Right atrium auricular region (tissue), 2 donors: ENCODE measurements at regions not wholly inside any gene's neighbourhood (a gene's known extent, or its start where the extent isn't known, plus 50 kb on each side); places are given as distances from the start of the nearest gene placed in this dataset.
"Not testable (repeated sequence)": the region's sequence is repeated elsewhere in the genome, so short reads cannot be mapped to it uniquely, and the experiment has no call there.

ENCODE experiments used
- DNase-seq: peaks from one replicate; pipeline ENCODE4 v3.0.0-alpha.2; 2019; ENCODE audit warnings: low spot score
- H3K27ac ChIP-seq, 2 donors: fragments of 200-600 bp; sonication (generic); 1 replicate in 1 of 2; 2 replicates in 1 of 2; pipeline ENCODE4 v1.5.1; 2016 to 2019
- H3K27me3 ChIP-seq, 2 donors: fragments of 200-600 bp; sonication (generic); one replicate each; pipeline versions ENCODE4 v1.5.1 to v1.6.0; 2017 to 2019
- H3K36me3 ChIP-seq: fragments of 200-600 bp; sonication (generic); one replicate; pipeline ENCODE4 v1.5.1; 2016
- H3K4me1 ChIP-seq, 2 donors: fragments of 200-600 bp; sonication (generic); one replicate each; pipeline versions ENCODE4 v1.5.1 to v1.6.0; 2017 to 2019
- H3K4me3 ChIP-seq, 2 donors: fragments of 200-600 bp; sonication (generic); 1 replicate in 1 of 2; 2 replicates in 1 of 2; pipeline ENCODE4 v1.5.1; 2017 to 2019; ENCODE audit warnings: mild to moderate bottlenecking in 1 of 2, moderate library complexity in 1 of 2
- H3K9me3 ChIP-seq, 2 donors: fragments of 200-600 bp; sonication (generic); one replicate each; pipeline ENCODE4 v1.5.1; 2019
- CTCF ChIP-seq, 2 donors: fragments of 200-600 bp; sonication (generic); IDR thresholded peaks; one replicate each; pipeline ENCODE4 v1.5.1; 2019; ENCODE audit warnings: antibody characterized with exemption in 2 of 2

- no peak overlapping the region for H3K4me3 ChIP-seq
- H3K36me3 ChIP-seq, result no peaks in the 10 kb centered on the region
- DNase-seq, result no peak
- H3K4me1 ChIP-seq, result no peaks in the 10 kb centered on the region
- TF ChIP-seq CTCF (IDR thresholded peaks at IDR 0.05), result no peak
- H3K27ac ChIP-seq, result no peak overlapping the region
- no peaks in the 10 kb centered on the region for H3K27me3 ChIP-seq
- H3K9me3 ChIP-seq, result peaks cover 0 to 6% of the 10 kb centered on the region in 2 donors
Observed at GRCh38 chr14:105911006-105911847, 384.8 kb downstream of the TMEM121 start.

GRCh38 chr14:105911848-105912292 is 385.5 kb downstream of the TMEM121 start:
- DNase-seq, H3K36me3 ChIP-seq, H3K4me3 ChIP-seq, H3K27me3 ChIP-seq, H3K27ac ChIP-seq, H3K4me1 ChIP-seq: not testable (repeated sequence)
- peaks cover 0 to 12% of the 10 kb centered on the region in 2 donors for H3K9me3 ChIP-seq

DNA sequence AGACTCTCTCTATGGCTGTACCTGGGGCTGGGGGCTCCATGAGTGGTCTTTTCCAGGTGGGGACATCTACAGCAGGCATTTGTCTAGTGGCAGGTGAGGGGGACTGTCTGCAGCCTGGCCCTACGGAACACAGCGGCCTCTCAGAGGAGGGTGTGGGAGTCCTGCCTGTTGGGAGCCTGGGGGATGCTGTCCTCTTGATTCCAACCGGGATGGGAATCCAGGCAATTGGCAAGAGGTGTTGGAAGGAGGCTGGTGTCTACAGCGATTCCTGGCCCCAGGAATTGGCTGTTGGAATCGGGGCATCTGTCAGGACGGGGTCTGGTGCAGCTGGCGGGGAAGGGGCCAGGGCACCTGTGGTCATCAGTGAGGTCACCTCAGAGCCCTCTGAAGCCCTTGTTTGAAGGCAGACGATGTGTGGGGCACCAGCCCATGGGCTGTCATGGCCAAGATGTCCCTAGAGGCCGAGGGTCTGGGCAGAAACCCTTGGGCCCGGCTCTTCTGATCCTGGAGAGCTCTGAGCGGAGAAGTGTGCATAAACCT is 386.3 kb downstream of the TMEM121 start:
- H3K9me3 ChIP-seq, result peaks cover 0 to 14% of the 10 kb centered on the region in 2 donors
- H3K27ac ChIP-seq, result no peak overlapping the region
- H3K4me3 ChIP-seq, result no peak overlapping the region
- no peaks in the 10 kb centered on the region for H3K4me1 ChIP-seq
- H3K27me3 ChIP-seq, result no peaks in the 10 kb centered on the region
- no peak for TF ChIP-seq CTCF (IDR thresholded peaks at IDR 0.05)
- no peak for DNase-seq
- H3K36me3 ChIP-seq, result no peaks in the 10 kb centered on the region

DNA sequence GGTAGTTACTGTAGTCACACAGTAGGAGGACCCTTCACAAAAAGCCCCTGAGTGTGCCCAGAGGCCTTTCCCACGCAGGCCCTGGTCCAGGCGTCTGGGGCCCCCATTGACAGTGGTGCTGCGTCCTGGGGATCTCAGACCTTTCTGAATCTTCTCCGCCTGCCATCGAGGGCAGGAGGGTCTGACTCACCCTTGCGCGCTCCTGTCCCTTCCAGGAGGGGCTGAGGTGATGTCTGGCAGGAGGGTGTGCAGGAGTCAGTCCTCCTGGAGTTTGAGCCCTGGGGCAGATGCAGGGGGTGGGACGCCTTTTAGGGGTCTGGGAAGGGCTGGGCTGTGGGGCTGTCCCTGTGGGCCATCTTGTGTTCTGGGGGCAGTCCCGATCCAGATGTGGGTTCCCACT is 386.8 kb downstream of the TMEM121 start:
- Histone ChIP-seq H3K4me3 (no peak overlapping the region), H3K9me3 (peaks cover 0 to 14% of the 10 kb centered on the region in 2 donors), H3K36me3 (no peaks in the 10 kb centered on the region), H3K4me1 (no peaks in the 10 kb centered on the region), H3K27me3 (no peaks in the 10 kb centered on the region), H3K27ac (no peak overlapping the region)
- no peak for DNase-seq
- no peak for TF ChIP-seq CTCF (IDR thresholded peaks at IDR 0.05)

DNA sequence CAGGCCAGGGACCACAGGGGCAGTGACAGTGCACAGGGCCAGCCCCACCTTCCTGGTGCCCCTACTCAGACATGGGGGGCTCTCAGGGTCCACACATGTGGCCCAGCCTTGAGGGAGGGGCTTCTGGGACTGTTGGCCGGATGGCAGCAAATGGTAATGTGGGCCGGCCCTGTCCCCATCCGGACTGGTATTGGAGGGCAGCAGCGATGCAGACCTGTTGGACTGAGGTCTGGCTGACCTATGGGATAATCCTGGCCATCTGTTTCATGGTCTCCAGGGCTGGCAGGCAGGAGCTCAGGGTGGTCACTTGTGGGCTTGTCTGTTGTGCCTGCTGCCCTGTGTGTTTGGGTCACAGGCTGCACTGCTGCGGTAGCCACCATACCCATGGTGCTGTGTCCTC is 387.5 kb downstream of the TMEM121 start:
- no peak for TF ChIP-seq CTCF (IDR thresholded peaks at IDR 0.05)
- peaks cover 0 to 14% of the 10 kb centered on the region in 2 donors for H3K9me3 ChIP-seq
- H3K27ac ChIP-seq, result no peak overlapping the region
- no peaks in the 10 kb centered on the region for H3K27me3 ChIP-seq
- H3K4me3 ChIP-seq, result no peak overlapping the region
- DNase-seq, result no peak
- H3K36me3 ChIP-seq, result no peaks in the 10 kb centered on the region
- no peaks in the 10 kb centered on the region for H3K4me1 ChIP-seq

GRCh38 chr14:105914281-105914680 is 387.9 kb downstream of the TMEM121 start:
- not testable (repeated sequence) for DNase-seq, H3K4me1 ChIP-seq, H3K4me3 ChIP-seq, H3K27ac ChIP-seq, H3K27me3 ChIP-seq, H3K36me3 ChIP-seq
- H3K9me3 ChIP-seq, result peaks cover 0 to 14% of the 10 kb centered on the region in 2 donors
